GM19035 (cell line): ENCODE measurements at regions not wholly inside any gene's neighbourhood (a gene's known extent, or its start where the extent isn't known, plus 50 kb on each side); places are given as distances from the start of the nearest gene placed in this dataset.
A peak's percentile ranks its signal among the peaks of the same experiment; 100 is the strongest.

Source experiments
- ATAC-seq: cut with Tn5 transposase; IDR thresholded peaks from one replicate; pipeline ENCODE4 v1.9.1; 2021; ENCODE audit not compliant: unreplicated experiment

GRCh38 chr7:84337429-84337828, 142.8 kb upstream of the SEMA3A start:
- ATAC-seq, result no peak

GRCh38 chr7:84336766-84337165, 142.2 kb upstream of the SEMA3A start:
- no peak for ATAC-seq

DNA sequence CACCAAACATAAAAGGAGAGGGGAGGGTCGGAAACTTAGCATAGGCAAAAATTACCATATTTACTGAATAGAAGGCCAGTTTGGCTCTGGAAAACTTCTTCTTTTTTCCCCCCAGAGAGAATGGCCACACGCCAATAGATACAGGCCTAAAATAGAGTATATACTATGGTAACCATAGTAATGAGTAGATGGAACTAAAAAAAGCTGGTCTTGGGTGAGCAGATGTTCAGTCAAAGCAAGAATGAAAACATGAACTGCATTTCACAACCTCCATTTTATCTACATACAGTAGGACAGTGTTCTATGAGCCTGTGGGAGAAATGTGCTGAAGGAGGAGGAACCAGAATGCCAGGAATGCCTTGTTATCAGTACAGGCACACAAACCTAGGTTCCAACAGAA, 141.7 kb upstream of the SEMA3A start:
- ATAC-seq, result peak; percentile 55

DNA sequence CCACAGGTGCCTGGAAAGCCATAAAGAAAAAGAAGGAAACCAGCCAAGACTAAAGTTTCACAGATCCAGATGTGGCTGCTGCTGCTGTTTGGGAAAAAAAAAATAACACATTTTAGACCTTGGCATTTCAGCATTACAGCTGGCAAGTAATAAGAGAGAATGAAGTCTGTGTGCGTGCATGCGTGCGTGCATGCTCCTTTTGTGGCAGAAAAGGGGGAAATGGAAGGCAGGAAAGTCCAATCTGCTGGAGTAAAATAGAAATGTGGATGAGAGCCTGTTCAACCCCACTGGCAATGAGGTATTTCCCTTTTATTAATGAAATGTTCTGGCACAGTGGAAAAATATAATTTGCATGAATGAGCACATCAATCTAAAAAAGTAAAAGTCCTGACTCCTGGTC, 137.0 kb upstream of the SEMA3A start:
- no peak for ATAC-seq

DNA sequence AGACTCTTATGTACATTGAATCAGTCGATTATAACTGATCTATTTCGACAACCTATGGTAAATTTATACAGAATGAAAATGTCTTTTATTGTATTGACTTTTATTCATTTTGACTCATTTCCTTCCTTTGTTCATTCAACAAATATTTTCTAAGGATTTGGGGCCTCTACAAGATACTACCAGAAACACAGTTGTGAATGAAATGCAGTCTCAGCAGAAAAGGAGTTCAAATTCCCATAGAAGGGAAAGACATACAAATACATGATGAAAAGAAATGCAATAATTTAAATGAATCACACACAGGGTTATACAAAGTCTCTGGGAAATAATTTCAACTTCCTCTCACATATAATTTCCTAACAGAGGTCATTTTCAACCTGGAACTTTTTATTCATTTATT, 134.0 kb upstream of the SEMA3A start:
- ATAC-seq, result no peak

DNA sequence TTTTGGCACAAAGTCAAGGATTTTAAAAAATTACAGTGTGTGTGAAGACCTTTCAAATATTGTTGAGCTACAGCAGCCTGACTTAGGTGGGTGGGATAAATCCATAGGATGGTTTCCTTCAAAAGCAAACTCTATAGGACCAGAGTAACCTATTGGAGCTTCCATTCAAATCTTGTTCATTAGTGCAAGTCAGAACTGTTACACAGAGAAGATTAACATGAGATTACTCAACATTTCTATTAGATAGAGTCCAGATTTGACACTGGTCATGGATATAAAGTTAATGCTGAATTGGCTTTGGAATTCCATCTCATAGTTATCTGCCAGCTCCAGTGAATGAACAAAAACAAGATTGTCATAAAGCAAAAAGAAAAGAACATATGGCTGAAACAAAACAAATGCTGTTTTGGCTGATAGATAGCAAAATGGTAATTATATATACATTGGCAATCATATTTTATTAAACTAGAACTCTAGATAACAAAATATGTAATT, 129.6 kb upstream of the SEMA3A start:
- ATAC-seq, result no peak

GRCh38 chr7:84317536-84317935, 122.9 kb upstream of the SEMA3A start:
- no peak for ATAC-seq

DNA sequence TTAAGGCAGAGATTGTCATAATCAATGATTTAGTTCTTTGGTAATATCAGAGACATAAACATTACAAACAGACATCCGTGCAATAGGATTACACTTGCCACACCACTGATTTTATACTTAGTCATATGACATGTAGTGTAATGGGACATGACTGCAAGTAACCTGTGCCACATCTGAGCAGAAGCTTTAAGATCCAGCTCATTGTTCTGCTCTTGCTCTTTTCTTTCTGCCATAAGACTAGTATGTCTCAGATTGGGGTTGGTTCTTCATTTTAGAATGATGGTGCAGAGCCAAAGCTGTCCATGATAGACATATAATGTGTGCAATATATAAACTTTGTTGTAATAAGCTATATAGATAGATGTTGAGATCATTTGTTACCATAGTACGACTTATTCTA, 119.7 kb upstream of the SEMA3A start:
- ATAC-seq, result no peak

- no peak for ATAC-seq
Observed at GRCh38 chr7:84304407-84304806, 109.8 kb upstream of the SEMA3A start.

- no peak for ATAC-seq
Observed at GRCh38 chr7:84302949-84303348, 108.4 kb upstream of the SEMA3A start.

DNA sequence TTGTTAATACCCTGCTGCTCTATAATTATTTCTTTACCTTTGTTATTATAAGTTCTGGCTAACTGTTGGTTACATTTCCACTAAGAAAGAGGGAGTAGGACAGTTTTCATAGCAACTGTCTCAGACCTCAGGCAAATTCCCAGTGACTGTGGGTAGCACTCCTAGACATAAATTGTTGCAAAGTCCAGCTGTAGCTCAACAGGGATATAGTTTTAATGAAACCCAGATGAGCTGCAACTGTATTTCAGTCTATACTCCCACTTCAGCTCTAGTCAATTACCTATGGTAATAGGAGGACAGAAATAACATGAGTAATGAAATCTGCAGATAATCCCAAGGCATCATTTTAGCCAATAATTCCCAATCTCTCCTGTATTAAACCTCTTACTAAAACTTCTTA, 103.0 kb upstream of the SEMA3A start:
- no peak for ATAC-seq

GRCh38 chr7:84294847-84295455, 100.4 kb upstream of the SEMA3A start:
- no peak for ATAC-seq

GRCh38 chr7:84294391-84294790, 99.8 kb upstream of the SEMA3A start:
- no peak for ATAC-seq

- ATAC-seq, result no peak
Observed at GRCh38 chr7:84291756-84292155, 97.2 kb upstream of the SEMA3A start.

DNA sequence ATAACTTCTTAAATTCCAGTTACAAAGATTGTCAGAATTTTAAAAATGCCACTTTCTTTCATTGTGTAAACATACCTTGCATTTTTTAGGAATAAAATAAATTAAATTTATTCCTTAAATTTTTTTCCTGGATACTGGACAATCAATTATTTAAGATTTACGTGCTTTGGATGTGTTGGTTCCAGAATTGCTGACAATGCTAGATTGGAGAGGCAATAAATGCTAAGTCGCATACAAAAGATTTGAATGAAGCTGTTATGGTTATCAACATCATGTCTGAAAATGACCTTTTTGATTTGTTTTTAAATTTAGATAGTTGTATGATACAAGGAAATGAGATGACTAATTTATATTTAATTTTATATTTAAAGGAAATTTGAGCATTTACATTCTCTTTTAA, 89.2 kb upstream of the SEMA3A start:
- ATAC-seq, result no peak

DNA sequence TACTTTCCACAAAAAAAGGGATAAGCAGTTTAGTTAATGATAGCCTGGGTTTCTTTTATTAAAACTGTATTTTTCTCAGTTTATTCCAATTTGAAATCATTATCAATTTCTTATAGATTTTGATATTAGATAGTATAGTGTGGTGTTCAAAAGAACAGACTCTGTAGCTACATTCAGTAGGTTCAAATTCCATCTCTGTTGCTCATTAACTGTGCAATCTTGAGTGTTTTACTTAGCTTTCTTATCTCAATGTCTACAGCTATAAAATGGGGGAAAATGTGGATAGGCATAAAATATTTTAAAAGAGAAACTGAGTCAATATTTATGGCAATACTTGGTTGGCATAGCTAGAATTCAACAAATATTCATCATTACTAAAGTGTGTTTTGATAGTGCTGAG, 86.9 kb upstream of the SEMA3A start:
- no peak for ATAC-seq

- no peak for ATAC-seq
Observed at GRCh38 chr7:84277628-84278224, 83.1 kb upstream of the SEMA3A start.

DNA sequence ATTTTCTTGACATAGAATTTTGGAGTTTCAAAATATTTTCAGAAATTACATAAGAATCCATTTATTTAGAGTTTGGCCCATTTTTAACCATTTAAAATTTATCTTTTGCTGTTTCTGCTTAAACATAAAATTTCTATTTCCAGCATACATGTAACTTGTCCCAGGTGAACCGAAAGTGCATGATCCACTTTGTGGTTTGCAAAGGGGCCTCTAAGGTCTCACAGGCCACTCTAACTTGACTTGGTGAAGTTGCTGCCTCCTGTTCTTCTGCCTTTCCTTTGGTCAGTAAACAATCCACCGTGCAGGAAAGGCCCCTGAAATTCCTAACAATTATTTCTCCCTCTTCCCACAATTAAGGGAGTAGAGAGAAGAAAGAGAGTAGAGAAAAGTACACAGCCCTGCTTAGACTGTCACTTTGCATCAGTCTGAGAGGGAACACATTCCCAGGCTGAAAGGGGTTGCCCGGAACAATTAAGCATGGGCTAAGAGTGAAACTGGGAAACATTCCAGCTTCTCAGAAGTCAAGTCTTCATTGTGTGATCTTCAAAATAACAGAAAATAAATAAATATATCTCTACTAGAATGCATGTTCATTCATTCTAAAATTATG, 79.5 kb upstream of the SEMA3A start:
- ATAC-seq, result no peak

- no peak for ATAC-seq
Observed at GRCh38 chr7:84271543-84271942, 77.0 kb upstream of the SEMA3A start.

DNA sequence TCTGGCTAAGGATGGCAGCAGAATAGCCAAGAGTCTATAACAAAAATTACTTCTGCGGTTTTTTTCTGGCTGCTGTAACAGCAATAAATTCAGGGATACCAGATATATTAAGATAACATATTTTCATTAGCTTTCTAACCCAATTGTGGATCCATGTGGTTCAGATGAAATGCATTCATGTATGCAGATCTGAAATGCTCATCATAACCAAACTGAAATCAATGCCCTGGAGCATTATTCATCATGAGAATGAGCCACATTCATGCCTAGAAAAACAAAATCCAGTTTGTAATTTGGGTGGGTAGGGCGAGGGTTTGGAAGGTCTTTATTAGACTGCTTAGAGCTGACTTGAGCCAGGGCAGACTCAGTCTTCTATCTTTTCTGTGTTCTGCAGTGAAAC, 69.8 kb upstream of the SEMA3A start:
- ATAC-seq, result no peak

DNA sequence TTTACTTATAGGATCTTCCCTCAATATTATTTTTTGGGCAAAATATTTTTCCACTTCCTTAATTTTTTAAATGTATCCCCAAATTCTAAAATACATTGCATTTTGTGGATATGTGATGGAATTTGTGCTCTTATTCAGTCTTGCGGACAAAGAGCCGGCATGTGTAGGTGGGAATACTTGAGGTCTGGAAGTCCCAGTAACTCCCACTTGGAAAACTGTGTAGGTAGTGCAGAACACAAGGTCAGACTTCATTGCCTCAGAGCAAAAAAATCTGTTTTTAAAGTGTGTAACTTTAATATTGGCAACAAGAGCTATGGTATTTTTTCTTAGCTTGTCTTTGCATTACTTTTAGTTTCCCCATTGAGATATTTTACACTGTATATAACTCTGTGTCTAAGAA, 68.5 kb upstream of the SEMA3A start:
- no peak for ATAC-seq

- no peak for ATAC-seq
Observed at GRCh38 chr7:84261509-84261908, 66.9 kb upstream of the SEMA3A start.

DNA sequence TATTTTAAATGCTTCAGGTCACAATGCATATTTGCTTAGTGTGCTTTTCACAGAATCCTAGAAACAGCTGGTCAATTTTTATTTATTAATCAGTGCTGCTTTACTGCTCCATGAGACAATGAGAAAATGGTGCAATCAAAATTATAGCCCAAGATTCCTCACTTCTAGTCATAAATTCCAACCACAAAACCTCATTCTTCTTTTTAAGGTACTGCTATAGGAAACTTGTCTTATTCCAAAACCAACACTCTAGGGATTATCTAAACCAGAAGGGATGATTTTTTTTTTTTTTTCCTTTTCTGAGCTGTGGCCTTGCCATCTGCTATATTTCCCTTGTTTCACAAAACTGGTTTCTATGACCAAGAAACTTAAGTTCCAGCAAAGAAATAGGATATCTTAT, 64.0 kb upstream of the SEMA3A start:
- ATAC-seq, result no peak
